GM21737 (cell line): ENCODE measurements at regions not wholly inside any gene's neighbourhood (a gene's known extent, or its start where the extent isn't known, plus 50 kb on each side); places are given as distances from the start of the nearest gene placed in this dataset.
"Not testable (repeated sequence)": the region's sequence is repeated elsewhere in the genome, so short reads cannot be mapped to it uniquely, and the experiment has no call there.

Experiments used
- ATAC-seq: cut with Tn5 transposase; IDR thresholded peaks from one replicate; pipeline ENCODE4 v1.9.1; 2021; ENCODE audit warnings: mild to moderate bottlenecking, moderate library complexity; ENCODE audit not compliant: unreplicated experiment

DNA sequence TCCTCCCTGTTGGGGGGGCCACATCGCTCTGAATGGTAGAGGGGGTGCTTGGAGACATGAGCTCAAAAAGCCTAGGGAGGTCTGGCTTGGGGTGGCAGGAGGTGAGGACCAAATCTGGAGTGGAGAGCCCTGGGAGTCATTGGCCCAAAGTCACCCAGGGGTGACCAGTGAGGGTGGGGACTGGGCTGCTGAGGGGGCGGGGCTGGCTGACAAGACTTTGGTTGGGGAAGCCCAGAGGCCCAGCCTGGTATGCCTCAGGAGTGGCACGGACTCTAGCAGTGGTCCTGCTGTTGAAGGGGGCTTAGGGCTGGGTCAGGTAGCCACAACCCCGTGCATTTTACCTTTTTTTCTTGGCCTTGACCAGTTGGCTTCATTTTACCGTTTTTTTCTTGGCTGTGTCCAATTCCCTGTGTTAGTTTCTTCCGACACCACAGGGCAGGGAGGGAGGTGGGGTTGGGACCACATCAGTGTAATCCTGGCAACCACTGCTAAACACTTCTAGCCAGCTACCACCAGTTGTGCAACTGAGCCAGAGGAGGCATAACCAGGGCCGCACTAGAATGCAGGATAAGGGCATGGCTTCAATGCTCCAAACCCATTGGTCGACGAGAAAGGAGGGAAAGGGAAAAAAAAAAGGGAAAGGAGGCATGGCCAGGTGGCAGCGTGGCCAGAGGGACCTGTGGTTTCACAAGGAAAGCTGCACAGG is 105.3 kb upstream of the C2CD4B start:
- ATAC-seq: no peak

DNA sequence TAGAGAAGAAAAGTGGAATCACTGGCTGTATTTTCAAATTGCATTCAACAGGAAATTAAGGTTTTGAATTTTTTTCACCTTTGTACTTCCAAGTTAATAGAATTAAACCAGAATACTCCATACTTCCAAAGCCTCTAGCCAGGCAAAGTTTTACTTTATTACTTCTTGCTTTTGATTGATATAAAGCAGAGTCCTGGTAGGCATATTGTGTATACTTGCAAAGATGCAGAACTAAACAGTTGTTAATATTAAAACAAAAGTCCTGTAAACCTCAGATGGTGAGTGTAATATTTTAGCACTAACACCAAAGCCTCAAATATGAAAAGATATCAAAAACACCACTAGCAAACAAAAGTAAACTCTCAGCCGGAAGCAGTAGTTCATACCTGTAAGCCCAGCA is 107.2 kb upstream of the C2CD4B start:
- no peak for ATAC-seq

DNA sequence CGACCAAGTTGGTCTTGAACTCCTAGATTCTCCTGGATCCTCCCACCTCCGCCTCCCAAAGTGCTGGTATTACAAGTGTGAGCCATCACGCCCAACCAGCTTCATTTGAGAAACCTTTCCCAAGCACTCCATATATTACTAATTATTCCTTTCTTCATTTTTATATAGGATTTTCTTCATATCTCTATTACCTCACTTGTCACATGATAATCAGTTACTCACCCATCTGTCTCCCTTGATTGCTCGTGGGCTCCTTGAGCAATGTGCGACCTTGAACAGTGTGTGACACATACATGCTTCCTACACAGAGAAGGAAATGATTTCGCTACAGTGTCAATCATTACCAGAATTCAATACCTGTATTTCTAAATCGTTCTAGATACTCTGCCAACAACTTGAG is 110.7 kb upstream of the C2CD4B start:
- no peak for ATAC-seq

DNA sequence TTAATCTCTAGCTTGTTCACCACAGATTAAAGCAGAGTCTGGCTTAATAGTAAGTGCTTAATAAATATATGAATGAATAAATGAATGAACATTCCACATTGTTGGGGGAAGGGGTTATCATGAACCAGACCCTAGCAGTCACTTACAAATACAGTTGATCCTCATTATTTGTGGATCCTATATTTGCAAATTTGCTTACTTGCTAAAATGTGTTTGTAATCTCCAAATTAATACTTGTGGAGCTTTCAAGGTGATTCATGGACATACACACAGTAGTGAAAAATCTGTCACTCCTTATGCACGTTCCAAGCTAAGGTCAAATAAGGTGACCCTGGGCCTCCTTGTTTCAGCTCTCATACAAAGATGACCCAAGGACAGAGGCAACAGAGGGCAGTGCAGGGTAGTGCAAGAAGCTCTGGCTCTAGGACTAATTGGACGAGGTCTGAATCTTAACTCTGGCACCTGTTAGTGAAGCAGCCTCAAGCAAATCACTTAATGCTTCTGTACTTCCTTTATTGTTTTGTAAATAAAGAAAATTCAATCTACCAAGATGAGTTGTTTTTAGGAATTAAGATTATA is 112.8 kb upstream of the C2CD4B start:
- ATAC-seq: no peak

DNA sequence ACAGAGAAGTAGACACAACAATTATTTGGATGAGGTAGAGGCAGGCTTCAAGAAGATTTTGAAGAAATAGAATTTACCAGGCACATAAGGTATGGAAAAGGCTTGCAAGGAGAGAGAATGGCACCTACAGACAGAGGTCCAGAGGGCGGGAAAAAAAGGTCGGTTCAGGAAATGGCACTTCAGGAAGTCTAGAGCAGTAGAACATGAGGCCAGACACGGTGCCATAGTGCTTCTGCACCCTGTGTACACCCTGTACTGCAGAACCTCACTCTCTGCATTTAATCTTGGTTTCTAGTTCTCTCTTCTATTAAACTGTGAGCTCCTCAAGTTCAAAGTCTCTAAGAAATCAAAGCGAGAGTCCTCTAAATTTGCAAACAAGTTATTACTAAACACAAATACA is 113.4 kb upstream of the C2CD4B start:
- ATAC-seq: no peak

DNA sequence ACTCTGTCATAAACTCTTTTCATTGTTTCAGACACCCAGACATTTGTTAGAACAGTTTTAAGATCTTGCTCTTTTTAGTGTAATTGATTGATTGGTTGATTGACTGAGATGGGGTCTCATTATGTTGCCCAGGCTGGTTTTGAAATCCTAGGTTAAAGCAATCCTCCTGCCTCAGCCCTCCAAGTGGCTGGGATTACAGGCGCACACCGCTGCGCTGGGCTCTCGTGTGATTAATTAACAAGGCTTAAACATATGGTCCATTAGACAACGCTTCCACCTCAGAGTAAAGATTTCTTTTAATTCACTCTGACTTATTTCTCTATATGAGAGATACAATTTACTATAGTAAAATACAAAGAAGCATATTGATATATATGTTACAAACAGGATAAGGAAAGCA is 114.0 kb upstream of the C2CD4B start:
- ATAC-seq: no peak

DNA sequence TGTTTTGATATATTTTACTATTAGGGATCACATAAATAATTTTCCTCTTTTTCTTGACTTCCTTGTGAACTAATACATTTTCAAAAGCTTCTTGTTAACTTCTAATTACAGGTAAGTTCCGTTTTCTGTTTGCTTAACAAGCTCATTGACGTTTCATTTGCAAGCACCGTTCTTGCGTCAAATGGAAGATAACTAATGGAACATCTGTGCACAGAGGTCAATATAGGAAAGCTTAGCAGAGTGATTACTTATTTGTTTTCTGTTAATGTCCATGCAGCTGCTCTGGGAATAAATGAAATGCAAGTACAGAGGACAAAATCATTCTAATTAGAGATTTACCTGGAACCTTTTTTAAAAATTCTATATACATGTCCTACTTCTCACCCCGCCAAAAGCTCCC is 115.5 kb upstream of the C2CD4B start:
- ATAC-seq: no peak

DNA sequence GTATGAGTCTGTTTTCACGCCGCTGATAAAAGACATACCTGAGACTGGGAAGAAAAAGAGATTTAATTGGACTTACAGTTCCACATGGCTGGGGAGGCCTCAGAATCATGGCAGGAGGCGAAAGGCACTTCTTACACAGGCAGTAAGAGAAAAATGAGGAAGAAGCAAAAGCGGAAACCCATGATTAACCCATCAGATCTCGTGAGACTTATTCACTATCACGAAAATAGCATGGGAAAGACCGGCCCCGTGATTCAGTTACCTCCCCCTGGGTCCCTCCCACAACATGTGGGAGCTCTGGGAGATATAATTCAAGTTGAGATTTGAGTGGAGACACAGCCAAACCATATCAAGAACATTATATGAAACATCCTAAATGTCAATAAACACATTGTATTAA is 116.7 kb upstream of the C2CD4B start:
- not testable (repeated sequence) for ATAC-seq

DNA sequence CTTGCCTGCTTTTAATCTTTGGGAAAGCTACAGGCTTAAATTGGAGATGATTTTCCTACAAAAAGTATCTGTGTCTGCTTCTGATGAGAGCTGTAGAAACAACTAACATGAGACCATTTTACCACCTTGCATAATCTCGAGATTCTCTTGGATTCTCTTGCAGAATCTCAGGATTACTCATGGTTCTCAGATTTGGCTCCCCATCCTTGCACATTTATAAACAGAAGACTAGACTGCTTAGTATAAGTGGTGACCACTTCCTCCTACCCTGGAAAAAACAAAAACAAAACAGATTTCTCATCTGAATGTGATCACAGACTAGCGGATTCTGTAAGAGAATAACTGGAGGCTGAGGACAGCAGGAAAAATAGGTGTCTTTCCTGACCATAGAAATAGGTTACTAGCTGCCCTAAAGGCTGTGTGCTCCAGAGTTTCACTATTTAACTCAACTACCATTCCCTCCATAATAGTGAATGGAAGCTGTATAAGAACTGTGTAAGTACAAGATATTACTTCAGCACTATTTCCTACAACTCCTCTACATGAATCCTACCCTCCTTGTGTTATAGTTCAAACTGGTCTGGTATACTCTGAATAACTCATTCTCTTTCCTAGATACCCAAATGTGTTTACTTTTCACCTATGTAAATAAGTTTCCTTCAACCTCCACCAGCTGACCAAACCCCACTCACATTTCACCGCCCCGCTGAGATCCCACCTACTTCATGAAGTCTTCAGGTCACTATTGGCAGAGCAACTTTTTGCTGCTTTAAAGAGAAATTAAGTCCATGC is 122.2 kb upstream of the C2CD4B start:
- no peak for ATAC-seq

DNA sequence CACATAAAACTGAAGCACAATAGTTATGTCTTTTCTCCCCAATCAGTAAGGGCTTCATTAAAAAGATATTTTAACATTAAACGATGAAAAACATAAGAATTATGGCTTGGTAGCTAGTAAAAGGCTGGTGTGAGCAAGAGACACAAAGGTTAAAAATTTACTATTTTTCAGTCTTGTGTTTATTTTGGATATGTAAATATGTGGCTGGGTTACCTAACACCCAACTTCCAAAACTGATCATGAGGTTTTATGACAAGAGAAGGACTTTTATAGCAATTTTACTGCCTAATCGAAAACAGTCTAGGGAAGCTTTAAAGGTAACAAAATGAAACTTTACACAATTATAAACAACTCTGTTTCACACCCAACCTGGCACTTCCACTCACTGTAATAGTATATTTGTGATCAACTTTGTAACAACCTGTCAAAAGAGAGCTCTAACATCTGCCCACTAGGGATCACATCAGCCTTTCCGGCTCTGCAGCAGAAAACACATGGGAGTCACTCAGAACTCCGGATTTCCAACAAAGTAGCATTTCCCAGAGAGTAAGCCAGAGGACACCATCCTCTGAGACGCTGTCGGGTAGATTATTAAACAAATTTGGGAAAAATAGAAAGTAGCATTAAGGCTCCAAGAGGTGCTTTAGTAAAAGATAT is 123.4 kb upstream of the C2CD4B start:
- ATAC-seq: no peak

DNA sequence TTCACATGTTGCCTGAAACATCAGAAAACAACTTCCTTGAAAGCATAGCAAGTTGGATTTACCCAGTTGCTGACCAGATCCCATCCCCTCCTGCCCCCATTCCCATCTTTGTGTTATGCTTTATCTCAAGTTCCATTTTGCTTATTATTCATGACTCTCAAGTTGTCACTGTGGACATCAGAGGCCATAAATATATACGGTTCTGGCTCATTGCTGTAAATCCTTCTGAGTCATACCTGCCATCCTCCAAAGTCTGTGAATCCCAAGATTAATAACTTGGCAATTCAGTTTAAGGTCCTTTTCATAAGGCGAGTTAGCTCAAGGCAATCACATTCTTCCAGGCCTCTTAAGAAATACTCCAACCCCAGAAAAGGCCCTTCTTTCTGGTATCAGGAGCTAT is 126.2 kb upstream of the C2CD4B start:
- ATAC-seq: no peak

DNA sequence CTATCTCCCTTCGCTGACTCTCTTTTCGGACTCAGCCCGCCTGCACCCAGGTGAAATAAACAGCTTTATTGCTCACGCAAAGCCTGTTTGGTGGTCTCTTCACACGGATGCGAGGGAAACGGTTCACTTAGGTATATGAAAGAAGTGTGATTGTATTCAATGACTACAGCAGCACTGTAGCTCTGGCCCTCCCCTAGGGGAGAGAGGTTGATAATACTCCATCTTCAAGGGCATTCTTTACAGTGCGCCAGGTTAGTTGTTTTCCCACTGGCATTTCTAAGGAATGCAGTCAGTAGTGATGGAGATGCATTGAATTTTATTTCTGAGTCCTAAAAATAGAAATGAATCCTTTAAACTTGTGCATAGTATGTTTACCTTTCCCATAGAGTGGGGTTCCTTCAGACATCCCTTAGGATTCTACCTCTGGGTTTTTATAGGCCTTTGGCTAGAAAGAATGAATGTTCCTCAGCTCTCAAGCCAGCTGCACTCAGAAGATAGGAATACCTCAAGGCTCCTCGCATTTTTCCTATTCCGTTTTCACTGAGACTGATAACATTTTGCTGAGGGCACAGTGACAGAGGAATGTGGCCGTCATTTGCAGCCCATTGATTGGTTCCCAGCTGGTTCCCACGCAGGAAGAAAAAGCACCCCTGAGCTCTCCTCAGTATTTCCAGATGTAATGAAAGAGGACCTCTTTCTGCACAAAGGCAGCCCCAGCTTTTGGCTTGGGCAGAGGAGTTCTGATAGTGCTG is 131.8 kb upstream of the C2CD4B start:
- ATAC-seq: no peak

DNA sequence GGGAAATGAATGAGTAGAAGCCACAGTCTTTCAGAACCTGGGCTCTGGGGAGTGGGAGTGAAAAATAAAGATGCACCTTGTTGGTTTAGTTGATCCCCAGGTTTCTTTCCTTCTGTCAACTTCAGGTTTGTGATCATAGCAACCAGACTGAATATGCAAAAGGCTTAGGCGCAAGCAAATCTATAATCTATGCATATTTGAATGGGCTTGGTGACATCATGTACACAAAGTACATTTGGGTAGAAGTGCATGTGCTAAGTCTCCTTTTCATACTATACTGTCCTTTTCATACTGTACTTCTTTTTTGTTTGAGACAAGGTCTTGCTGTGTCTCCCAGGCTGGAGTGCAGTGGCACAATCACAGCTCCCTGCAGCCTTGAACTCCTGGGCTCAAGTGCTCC is 132.4 kb upstream of the C2CD4B start:
- ATAC-seq: no peak

DNA sequence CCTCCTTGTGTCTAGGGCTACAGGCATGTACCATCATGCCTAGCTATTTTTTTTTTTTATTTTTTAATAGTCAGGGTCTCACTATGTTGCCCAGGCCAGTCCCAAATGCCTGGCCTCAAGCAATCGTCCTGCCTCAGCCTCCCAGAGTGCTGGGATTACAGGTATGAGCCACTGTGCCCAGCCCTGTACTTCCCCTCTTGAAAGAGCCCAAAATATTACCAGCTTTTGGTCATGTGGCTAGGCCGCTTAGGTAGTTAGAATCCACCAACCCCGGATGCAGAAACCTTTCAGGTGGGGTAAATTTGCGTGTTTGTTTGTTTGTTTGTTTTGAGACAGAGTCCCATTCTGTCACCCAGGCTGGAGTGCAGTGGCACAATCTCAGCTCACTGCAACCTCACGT is 132.8 kb upstream of the C2CD4B start:
- no peak for ATAC-seq

DNA sequence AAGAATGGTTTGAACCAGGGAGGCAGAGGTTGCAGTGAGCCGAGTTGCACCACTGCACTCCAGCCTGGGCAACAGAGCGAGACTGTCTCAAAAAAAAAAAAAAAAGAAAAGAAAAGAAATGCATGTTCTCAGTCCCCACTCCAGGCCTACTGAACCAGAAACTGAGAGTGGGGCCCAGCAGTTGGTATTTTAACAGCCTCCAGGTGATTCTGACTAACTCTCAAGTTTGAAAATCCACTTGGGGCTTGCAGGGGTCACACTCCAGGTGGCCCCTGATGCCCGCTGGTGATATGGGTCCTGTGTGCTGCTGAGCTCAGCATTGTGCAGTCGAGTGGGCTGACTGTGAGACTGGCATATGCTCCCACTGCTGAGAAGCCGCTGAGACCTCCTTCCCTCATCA is 133.7 kb upstream of the C2CD4B start:
- ATAC-seq: no peak

DNA sequence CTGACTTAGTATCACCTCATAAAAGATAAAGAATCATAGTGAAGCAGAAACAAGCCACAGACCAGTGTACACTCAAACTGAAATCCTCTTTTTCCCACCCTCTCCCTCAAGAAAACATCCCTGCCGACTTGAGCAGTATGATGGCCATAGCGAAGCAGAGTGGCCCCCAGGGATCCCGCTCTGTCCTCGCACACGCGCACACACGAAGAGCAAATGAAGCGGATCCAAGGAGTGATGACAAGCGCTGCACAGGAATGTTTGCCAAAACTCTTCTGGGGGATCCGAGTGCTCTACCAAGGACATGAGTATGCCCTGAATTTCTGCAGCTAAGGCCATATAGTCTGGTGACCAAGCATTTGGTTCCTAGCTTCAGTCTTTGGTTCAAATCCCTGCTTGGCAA is 134.5 kb upstream of the C2CD4B start:
- ATAC-seq: no peak

DNA sequence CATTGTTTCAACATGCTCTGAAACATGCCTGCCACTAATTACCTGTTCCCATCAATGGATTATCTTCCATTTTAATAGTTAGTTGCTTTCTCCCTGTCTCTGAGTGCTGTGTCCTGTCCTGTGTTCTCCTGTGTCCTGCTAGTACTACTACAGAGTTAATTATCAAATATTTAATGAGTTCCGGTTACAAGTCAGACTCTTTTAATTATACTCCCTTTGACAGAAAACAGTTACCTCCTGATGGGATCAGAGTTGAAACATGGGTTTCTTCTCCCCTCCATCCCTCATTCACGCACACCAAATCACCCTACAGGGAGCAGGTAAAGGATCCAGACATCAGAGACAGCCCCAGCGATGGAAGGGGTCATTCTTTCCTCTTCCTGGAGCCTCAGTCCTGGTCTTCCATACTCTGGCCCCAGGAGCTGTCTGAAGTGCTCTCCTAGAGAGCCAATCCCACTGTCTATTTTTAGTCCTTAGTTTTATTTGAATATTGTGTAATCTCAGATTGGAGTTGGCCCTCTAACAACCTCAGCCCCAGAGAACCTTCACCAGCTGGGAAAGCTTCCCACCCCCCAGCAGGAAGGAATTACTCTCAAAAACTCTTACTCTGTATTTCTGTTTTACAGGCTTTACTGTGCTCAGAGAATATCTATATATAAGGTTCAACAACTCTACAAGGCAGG is 137.0 kb upstream of the C2CD4B start:
- no peak for ATAC-seq

DNA sequence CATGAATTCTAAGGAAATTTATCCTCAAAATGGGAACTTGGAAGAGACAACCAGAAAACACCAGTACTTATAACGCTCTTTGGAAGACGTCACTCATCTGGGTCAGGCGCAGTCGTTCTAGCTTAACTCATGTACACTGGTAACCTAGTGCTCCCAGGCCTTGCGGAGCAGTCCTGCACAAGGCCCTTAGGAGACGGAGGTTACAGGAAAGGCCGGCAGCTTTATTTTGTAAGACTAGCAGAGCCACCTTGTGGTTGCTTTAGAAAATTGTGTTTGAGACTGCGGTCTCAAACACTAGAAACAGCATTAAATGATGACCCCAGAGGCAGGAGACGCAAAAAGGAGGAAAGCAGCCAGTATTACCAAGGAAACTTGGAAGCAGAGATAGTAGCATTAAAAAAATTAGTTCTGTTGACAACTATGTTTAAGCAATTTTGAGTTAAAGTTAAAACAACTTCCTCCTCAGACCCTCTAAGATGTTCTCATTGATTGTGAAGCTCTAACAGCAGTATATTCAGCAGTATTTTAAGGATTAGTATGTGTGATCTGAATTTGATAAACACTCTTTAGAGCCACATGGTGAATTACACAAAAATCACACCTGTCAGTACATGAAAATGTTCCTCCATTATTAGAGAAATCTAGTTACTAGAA is 141.9 kb upstream of the C2CD4B start:
- ATAC-seq: no peak

DNA sequence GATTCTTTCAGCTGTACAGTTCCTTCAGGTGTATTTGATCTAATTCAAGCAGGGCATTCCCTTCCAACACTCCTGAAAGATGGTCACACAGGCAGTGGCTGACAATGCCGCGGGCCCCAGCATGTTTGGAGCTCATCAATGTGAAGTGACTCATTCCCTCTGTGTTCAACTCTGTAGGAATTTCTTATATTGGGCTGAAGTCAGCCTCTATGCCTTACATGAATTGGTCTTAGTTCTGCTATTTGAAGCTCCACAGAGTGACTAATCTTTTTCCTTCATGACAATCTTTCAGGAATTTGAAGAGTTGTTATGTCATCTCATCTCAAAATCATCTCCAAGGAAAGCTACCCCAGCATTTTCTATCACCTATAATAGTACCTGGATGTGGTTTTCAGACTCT is 142.5 kb upstream of the C2CD4B start:
- no peak for ATAC-seq
